ENCODE measurements at regions not wholly inside any gene's neighbourhood (a gene's known extent, or its start where the extent isn't known, plus 50 kb on each side); places are given as distances from the start of the nearest gene placed in this dataset.

- no peak for DNase-seq (ENCODE audit: low read depth in 4 of 4, low spot score in 3 of 4)
Observed at GRCh38 chr9:660227-660626, 181.3 kb upstream of the DMRT1 start.

GRCh38 chr9:663541-663940 is 178.0 kb upstream of the DMRT1 start:
- no peak for DNase-seq (ENCODE audit: low read depth in 4 of 4, low spot score in 3 of 4)

- no peak for DNase-seq (ENCODE audit: low read depth in 4 of 4, low spot score in 3 of 4)
Observed at GRCh38 chr9:665296-665695, 176.2 kb upstream of the DMRT1 start.

GRCh38 chr9:671997-672396 is 169.5 kb upstream of the DMRT1 start:
- DNase-seq (ENCODE audit: low read depth in 4 of 4, low spot score in 3 of 4), result no peak

- DNase-seq (ENCODE audit: low read depth in 4 of 4, low spot score in 3 of 4), result no peak
Observed at GRCh38 chr9:672851-673250, 168.6 kb upstream of the DMRT1 start.

GRCh38 chr9:673264-673965 is 168.1 kb upstream of the DMRT1 start:
- DNase-seq (ENCODE audit: low read depth in 4 of 4, low spot score in 3 of 4), result no peak

- DNase-seq (ENCODE audit: low read depth in 4 of 4, low spot score in 3 of 4), result no peak
Observed at GRCh38 chr9:673966-674526, 167.5 kb upstream of the DMRT1 start.

- no peak for DNase-seq (ENCODE audit: low read depth in 4 of 4, low spot score in 3 of 4)
Observed at GRCh38 chr9:675697-676370, 165.7 kb upstream of the DMRT1 start.

- DNase-seq (ENCODE audit: low read depth in 4 of 4, low spot score in 3 of 4), result no peak
Observed at GRCh38 chr9:676780-677438, 164.6 kb upstream of the DMRT1 start.

- DNase-seq (ENCODE audit: low read depth in 4 of 4, low spot score in 3 of 4), result no peak
Observed at GRCh38 chr9:677461-678097, 163.9 kb upstream of the DMRT1 start.

GRCh38 chr9:678897-679296 is 162.6 kb upstream of the DMRT1 start:
- no peak for DNase-seq (ENCODE audit: low read depth in 4 of 4, low spot score in 3 of 4)

GRCh38 chr9:679462-679861 is 162.0 kb upstream of the DMRT1 start:
- no peak for DNase-seq (ENCODE audit: low read depth in 4 of 4, low spot score in 3 of 4)

GRCh38 chr9:680106-680505 is 161.4 kb upstream of the DMRT1 start:
- DNase-seq (ENCODE audit: low read depth in 4 of 4, low spot score in 3 of 4), result no peak

- DNase-seq (ENCODE audit: low read depth in 4 of 4, low spot score in 3 of 4), result no peak
Observed at GRCh38 chr9:682633-683508, 158.6 kb upstream of the DMRT1 start.

- no peak for DNase-seq (ENCODE audit: low read depth in 4 of 4, low spot score in 3 of 4)
Observed at GRCh38 chr9:683509-684021, 157.9 kb upstream of the DMRT1 start.

GRCh38 chr9:684054-684890 is 157.2 kb upstream of the DMRT1 start:
- peak in 2 of 4 donors; percentile 51 to 72 for DNase-seq (ENCODE audit: low read depth in 4 of 4, low spot score in 3 of 4)

GRCh38 chr9:684941-685340 is 156.6 kb upstream of the DMRT1 start:
- DNase-seq (ENCODE audit: low read depth in 4 of 4, low spot score in 3 of 4), result no peak

- DNase-seq (ENCODE audit: low read depth in 4 of 4, low spot score in 3 of 4), result no peak
Observed at GRCh38 chr9:686321-686813, 155.1 kb upstream of the DMRT1 start.
